ENCODE measurements at regions not wholly inside any gene's neighbourhood (a gene's known extent, or its start where the extent isn't known, plus 50 kb on each side); places are given as distances from the start of the nearest gene placed in this dataset.
"Not testable (repeated sequence)": the region's sequence is repeated elsewhere in the genome, so short reads cannot be mapped to it uniquely, and the experiment has no call there.

- DNase-seq (ENCODE audit: low spot score): peak; percentile 64
Measured at GRCh38 chr1:14259191-14259757, 339.2 kb upstream of the KAZN start.

GRCh38 chr1:14260480-14260879 is 338.0 kb upstream of the KAZN start:
- no peak for DNase-seq (ENCODE audit: low spot score)

- DNase-seq (ENCODE audit: low spot score): no peak
Measured at GRCh38 chr1:14261395-14261794, 337.1 kb upstream of the KAZN start.

- no peak for DNase-seq (ENCODE audit: low spot score)
Measured at GRCh38 chr1:14262637-14263036, 335.8 kb upstream of the KAZN start.

GRCh38 chr1:14263225-14263624 is 335.3 kb upstream of the KAZN start:
- DNase-seq (ENCODE audit: low spot score): no peak

GRCh38 chr1:14263671-14264070 is 334.8 kb upstream of the KAZN start:
- DNase-seq (ENCODE audit: low spot score): no peak

- DNase-seq (ENCODE audit: low spot score): no peak
Measured at GRCh38 chr1:14265495-14265894, 333.0 kb upstream of the KAZN start.

GRCh38 chr1:14267991-14268390 is 330.5 kb upstream of the KAZN start:
- DNase-seq (ENCODE audit: low spot score): no peak

- no peak for DNase-seq (ENCODE audit: low spot score)
Measured at GRCh38 chr1:14270821-14271220, 327.7 kb upstream of the KAZN start.

- DNase-seq (ENCODE audit: low spot score): no peak
Measured at GRCh38 chr1:14273811-14274210, 324.7 kb upstream of the KAZN start.

GRCh38 chr1:14279891-14280290 is 318.6 kb upstream of the KAZN start:
- not testable (repeated sequence) for DNase-seq (ENCODE audit: low spot score)

- DNase-seq (ENCODE audit: low spot score): no peak
Measured at GRCh38 chr1:14280909-14281308, 317.6 kb upstream of the KAZN start.

- no peak for DNase-seq (ENCODE audit: low spot score)
Measured at GRCh38 chr1:14281412-14281811, 317.1 kb upstream of the KAZN start.

GRCh38 chr1:14282707-14283106 is 315.8 kb upstream of the KAZN start:
- peak; percentile 71 for DNase-seq (ENCODE audit: low spot score)

- DNase-seq (ENCODE audit: low spot score): no peak
Measured at GRCh38 chr1:14285238-14285637, 313.2 kb upstream of the KAZN start.

GRCh38 chr1:14291182-14291581 is 307.3 kb upstream of the KAZN start:
- DNase-seq (ENCODE audit: low spot score): not testable (repeated sequence)

GRCh38 chr1:14292520-14292919 is 306.0 kb upstream of the KAZN start:
- no peak for DNase-seq (ENCODE audit: low spot score)

- DNase-seq (ENCODE audit: low spot score): no peak
Measured at GRCh38 chr1:14294006-14294405, 304.5 kb upstream of the KAZN start.

- no peak for DNase-seq (ENCODE audit: low spot score)
Measured at GRCh38 chr1:14294860-14295536, 303.5 kb upstream of the KAZN start.

GRCh38 chr1:14296795-14297194 is 301.7 kb upstream of the KAZN start:
- DNase-seq (ENCODE audit: low spot score): no peak

- DNase-seq (ENCODE audit: low spot score): no peak
Measured at GRCh38 chr1:14297356-14297755, 301.1 kb upstream of the KAZN start.

- DNase-seq (ENCODE audit: low spot score): no peak
Measured at GRCh38 chr1:14298806-14299205, 299.7 kb upstream of the KAZN start.

- DNase-seq (ENCODE audit: low spot score): peak; percentile 68
Measured at GRCh38 chr1:14300991-14301703, 297.3 kb upstream of the KAZN start.

- no peak for DNase-seq (ENCODE audit: low spot score)
Measured at GRCh38 chr1:14301704-14302024, 296.8 kb upstream of the KAZN start.

All from cerebellar cortex (tissue), 1 donor.